A673 (cell line): ENCODE measurements at regions not wholly inside any gene's neighbourhood (a gene's known extent, or its start where the extent isn't known, plus 50 kb on each side); places are given as distances from the start of the nearest gene placed in this dataset.

Experiments
- BruUV-seq: library from RNA; stranded (reverse); fragments of 400-500 nt; replicated peaks from 2 replicates; lab custom pipeline; 2021; lab: Mats Ljungman, UMichigan
- CTCF ChIA-PET: fragments of 300-600 bp; sonication (Branson Sonifier 250); formaldehyde crosslinking; loops from one replicate; lab custom pipeline; 2022; ENCODE audit warnings: antibody characterized with exemption; lab: Charles Lee
- POLR2A ChIA-PET: fragments of 300-600 bp; sonication (Branson Sonifier 250); formaldehyde crosslinking; loops from one replicate; lab custom pipeline; 2022; ENCODE audit warnings: antibody characterized with exemption; ENCODE audit not compliant: low non-redundant PET; lab: Charles Lee
- DNase-seq: peaks from one replicate; pipeline ENCODE4 v3.0.0-alpha.2; 2015; ENCODE audit warnings: low spot score
- H3K27ac ChIP-seq: fragments of 200-600 bp; sonication (generic); 2 replicates; pipeline ENCODE4 v1.5.1; 2016; ENCODE audit warnings: mixed run types, low read depth, mild to moderate bottlenecking, mixed read lengths, antibody characterized with exemption, low read length; ENCODE audit not compliant: poor library complexity, severe bottlenecking
- H3K27me3 ChIP-seq: fragments of 200-600 bp; sonication (generic); replicated peaks from 2 replicates; pipeline ENCODE4 v1.6.1; 2017; ENCODE audit warnings: mixed run types, low read depth, mild to moderate bottlenecking, mixed read lengths, antibody characterized with exemption, low read length; ENCODE audit not compliant: insufficient read depth, poor library complexity
- H3K36me3 ChIP-seq: fragments of 200-600 bp; sonication (generic); 2 replicates; pipeline ENCODE4 v1.6.1; 2016; ENCODE audit warnings: mixed run types, mild to moderate bottlenecking, mixed read lengths, antibody characterized with exemption, low read length; ENCODE audit not compliant: insufficient read depth, poor library complexity, severe bottlenecking
- H3K4me1 ChIP-seq: fragments of 200-600 bp; sonication (generic); 2 replicates; pipeline ENCODE4 v1.6.1; 2017; ENCODE audit warnings: mixed run types, mild to moderate bottlenecking, mixed read lengths, antibody characterized with exemption, low read length; ENCODE audit not compliant: insufficient read depth, poor library complexity, severe bottlenecking
- H3K4me3 ChIP-seq: fragments of 200-600 bp; sonication (generic); 2 replicates; pipeline ENCODE4 v1.5.1; 2016; ENCODE audit warnings: low read depth, mixed run types, mild to moderate bottlenecking, mixed read lengths, low read length; ENCODE audit not compliant: poor library complexity, severe bottlenecking
- H3K9me3 ChIP-seq: fragments of 200-600 bp; sonication (generic); 2 replicates; pipeline ENCODE4 v1.6.1; 2016; ENCODE audit warnings: mixed run types, low read depth, mild to moderate bottlenecking, mixed read lengths, antibody characterized with exemption, low read length; ENCODE audit not compliant: poor library complexity, severe bottlenecking
- EZH2 ChIP-seq: fragments of 200-600 bp; sonication (generic); IDR thresholded peaks from 2 replicates; pipeline ENCODE4 v1.6.1; 2017; ENCODE audit warnings: borderline replicate concordance, low read depth, mild to moderate bottlenecking, mixed read lengths, antibody characterized with exemption, low read length; ENCODE audit not compliant: poor library complexity, severe bottlenecking
- intact Hi-C: fragments of 100-400 bp; cut with micrococcal nuclease; formaldehyde crosslinking; loops from one replicate; pipeline ENCODE4 v1.10.0; 2022; ENCODE audit not compliant: unreplicated experiment
- TF ChIP-seq, protein P1 (sequence below): fragments of 300-800, 200-600 bp; sonication (generic); conservative IDR thresholded peaks from 2 replicates; pipeline ENCODE4 v1.5.1; 2017; ENCODE audit warnings: low read depth, mild to moderate bottlenecking, antibody characterized with exemption, low read length, moderate library complexity, mixed read lengths

DNA sequence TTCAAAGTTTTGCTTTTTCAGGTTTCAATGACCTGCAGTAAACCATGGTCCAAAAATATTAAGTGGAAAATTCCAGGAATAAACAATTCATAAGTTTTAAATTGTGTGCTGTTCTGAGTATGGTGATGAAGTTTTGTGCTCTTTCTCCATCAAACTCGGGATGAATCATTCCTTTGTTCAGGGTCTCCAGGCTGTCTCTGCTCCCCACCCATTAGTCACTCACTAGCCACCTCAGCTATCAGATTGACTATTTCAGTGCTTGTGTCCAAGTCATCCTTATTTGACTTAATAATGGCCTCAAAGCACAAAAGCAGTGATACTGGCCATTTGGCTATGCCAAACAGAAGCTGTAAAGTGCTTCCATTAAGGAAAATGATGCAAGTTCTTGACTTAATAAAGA, 1140.4 kb downstream of the EFNB2 start:
- no peaks in the 10 kb centered on the region for H3K4me1 ChIP-seq
- H3K4me3 ChIP-seq: no peak overlapping the region
- H3K27me3 ChIP-seq: no peaks in the 10 kb centered on the region
- ChIA-PET CTCF (no interaction called here), POLR2A (no interaction called here)
- no TSS peak for BruUV-seq
- no peak for TF ChIP-seq EZH2
- intact Hi-C loops: no loop called here
- H3K36me3 ChIP-seq: no peaks in the 10 kb centered on the region
- H3K9me3 ChIP-seq: no peaks in the 10 kb centered on the region
- DNase-seq: no peak
- no peak overlapping the region for H3K27ac ChIP-seq

DNA sequence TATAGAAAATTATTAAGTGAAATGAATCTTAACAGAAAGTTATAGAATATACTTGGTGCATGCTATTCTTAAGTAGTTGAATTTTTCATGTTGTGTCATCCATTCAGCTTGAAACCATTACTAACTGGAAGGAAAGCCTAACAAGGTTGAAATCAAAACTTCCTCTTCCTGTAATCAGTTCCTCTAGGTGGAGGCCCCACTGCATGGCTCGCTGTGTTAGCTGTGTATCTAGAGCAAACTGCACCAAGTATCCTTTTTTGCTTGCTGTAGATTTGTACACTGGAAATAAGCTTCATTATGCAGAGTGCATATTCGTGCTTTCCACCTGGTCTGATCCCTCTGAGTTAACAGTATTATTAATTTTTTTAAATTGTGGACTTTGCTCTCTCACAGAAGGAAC, 1146.1 kb downstream of the EFNB2 start:
- H3K4me1 ChIP-seq: no peaks in the 10 kb centered on the region
- H3K36me3 ChIP-seq: no peaks in the 10 kb centered on the region
- no TSS peak for BruUV-seq
- TF ChIP-seq, protein P1, sequence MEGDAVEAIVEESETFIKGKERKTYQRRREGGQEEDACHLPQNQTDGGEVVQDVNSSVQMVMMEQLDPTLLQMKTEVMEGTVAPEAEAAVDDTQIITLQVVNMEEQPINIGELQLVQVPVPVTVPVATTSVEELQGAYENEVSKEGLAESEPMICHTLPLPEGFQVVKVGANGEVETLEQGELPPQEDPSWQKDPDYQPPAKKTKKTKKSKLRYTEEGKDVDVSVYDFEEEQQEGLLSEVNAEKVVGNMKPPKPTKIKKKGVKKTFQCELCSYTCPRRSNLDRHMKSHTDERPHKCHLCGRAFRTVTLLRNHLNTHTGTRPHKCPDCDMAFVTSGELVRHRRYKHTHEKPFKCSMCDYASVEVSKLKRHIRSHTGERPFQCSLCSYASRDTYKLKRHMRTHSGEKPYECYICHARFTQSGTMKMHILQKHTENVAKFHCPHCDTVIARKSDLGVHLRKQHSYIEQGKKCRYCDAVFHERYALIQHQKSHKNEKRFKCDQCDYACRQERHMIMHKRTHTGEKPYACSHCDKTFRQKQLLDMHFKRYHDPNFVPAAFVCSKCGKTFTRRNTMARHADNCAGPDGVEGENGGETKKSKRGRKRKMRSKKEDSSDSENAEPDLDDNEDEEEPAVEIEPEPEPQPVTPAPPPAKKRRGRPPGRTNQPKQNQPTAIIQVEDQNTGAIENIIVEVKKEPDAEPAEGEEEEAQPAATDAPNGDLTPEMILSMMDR: no peak
- no peak for TF ChIP-seq EZH2
- ChIA-PET POLR2A (no interaction called here), CTCF (no interaction called here)
- no peak for DNase-seq
- H3K27me3 ChIP-seq: no peaks in the 10 kb centered on the region
- no peak overlapping the region for H3K27ac ChIP-seq
- no peak overlapping the region for H3K4me3 ChIP-seq
- H3K9me3 ChIP-seq: no peaks in the 10 kb centered on the region
- intact Hi-C loops: no loop called here

DNA sequence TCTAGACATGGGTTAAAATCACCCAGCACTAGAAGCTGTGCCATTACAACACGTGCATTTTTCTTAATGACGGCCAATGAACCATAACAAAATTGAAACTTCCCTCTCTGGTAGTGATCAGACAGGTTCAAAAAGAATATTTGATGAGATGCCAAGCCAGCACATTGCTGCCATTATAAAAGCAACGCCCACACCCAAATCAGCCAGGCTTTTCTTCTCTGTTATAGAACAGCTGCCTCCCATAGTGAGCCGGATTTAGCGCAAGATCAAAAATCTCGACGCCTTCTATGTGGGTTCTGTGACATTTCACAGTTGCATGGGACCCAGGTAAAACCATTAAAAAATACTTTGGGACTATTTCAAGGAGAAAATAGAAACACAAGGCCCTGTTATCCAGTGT, 1158.0 kb downstream of the EFNB2 start:
- no peak for DNase-seq
- no TSS peak for BruUV-seq
- Histone ChIP-seq H3K9me3 (no peaks in the 10 kb centered on the region), H3K27ac (no peak overlapping the region), H3K36me3 (no peaks in the 10 kb centered on the region), H3K4me1 (no peaks in the 10 kb centered on the region), H3K4me3 (no peak overlapping the region), H3K27me3 (peaks cover 3% of the 10 kb centered on the region)
- TF ChIP-seq EZH2: no peak
- TF ChIP-seq, protein P1: no peak
- ChIA-PET POLR2A (interaction anchor here (0.5 kb wide), 1 partner anchor 1038 kb away, joined by 3 read pairs; no protein-coding TSS in a partner anchor), CTCF (no interaction called here)
- intact Hi-C loops: no loop called here

DNA sequence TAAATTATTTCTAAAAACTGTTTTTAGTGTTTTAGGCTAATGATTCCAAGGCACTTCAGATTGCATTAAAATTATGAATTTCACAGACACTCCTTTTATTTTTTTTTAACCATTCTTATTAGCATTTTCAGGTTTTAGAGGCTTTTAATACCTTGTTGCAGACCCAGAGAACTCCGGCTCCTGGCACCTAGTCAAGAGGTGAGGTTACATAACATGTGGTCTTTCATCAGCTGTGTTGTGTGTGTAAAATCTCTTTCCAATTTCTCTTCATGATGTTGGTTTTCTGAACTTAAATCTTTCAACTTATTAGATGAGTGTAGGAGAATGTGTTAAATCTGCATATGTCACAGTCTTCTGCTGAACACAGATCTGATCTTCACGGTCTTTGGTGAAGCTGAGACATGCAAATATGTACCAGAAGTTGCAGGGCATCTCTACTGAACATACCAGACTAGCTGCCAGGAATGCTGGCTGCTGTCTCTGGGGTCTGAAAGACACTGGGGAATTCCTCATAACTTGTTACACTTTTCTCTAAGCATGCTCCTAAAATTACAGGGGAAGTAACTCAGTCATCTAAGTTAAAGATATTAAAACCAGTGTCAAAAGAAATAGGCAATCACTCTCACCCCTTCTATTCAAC, 1165.3 kb downstream of the EFNB2 start:
- intact Hi-C loops: no loop called here
- CTCF ChIA-PET: no interaction called here
- POLR2A ChIA-PET: no interaction called here
- Histone ChIP-seq H3K9me3 (no peaks in the 10 kb centered on the region), H3K36me3 (no peaks in the 10 kb centered on the region), H3K27me3 (no peaks in the 10 kb centered on the region), H3K27ac (no peak overlapping the region), H3K4me1 (peaks cover 4% of the 10 kb centered on the region), H3K4me3 (no peak overlapping the region)
- no peak for TF ChIP-seq EZH2
- TF ChIP-seq, protein P1: no peak
- DNase-seq: no peak
- no TSS peak for BruUV-seq
